NCI-H2196 (cell line): ENCODE measurements at regions not wholly inside any gene's neighbourhood (a gene's known extent, or its start where the extent isn't known, plus 50 kb on each side); places are given as distances from the start of the nearest gene placed in this dataset.
"Not testable (repeated sequence)": the region's sequence is repeated elsewhere in the genome, so short reads cannot be mapped to it uniquely, and the experiment has no call there.

Experiments used
- DNase-seq: peaks from one replicate; lab custom pipeline; 2025; ENCODE audit not compliant: unreplicated experiment; lab: John Stamatoyannopoulos, UW

- DNase-seq = no peak
Observed at GRCh38 chr1:34366875-34367624, 190.3 kb downstream of the C1orf94 start.

- DNase-seq = no peak
Observed at GRCh38 chr1:34367954-34368353, 191.2 kb downstream of the C1orf94 start.

- DNase-seq = no peak
Observed at GRCh38 chr1:34369701-34370455, 193.2 kb downstream of the C1orf94 start.

- no peak for DNase-seq
Observed at GRCh38 chr1:34370748-34371147, 194.0 kb downstream of the C1orf94 start.

GRCh38 chr1:34371179-34371578, 194.5 kb downstream of the C1orf94 start:
- DNase-seq = not testable (repeated sequence)

- DNase-seq = no peak
Observed at GRCh38 chr1:34371829-34372532, 195.3 kb downstream of the C1orf94 start.

- no peak for DNase-seq
Observed at GRCh38 chr1:34372891-34373290, 196.2 kb downstream of the C1orf94 start.

GRCh38 chr1:34373912-34374311, 197.2 kb downstream of the C1orf94 start:
- no peak for DNase-seq

- DNase-seq = no peak
Observed at GRCh38 chr1:34376531-34376930, 199.8 kb downstream of the C1orf94 start.

GRCh38 chr1:34378968-34379856, 202.5 kb downstream of the C1orf94 start:
- DNase-seq = no peak

GRCh38 chr1:34379911-34380310, 203.2 kb downstream of the C1orf94 start:
- DNase-seq = no peak

- no peak for DNase-seq
Observed at GRCh38 chr1:34380526-34381124, 203.9 kb downstream of the C1orf94 start.

GRCh38 chr1:34389974-34390373, 213.3 kb downstream of the C1orf94 start:
- DNase-seq = no peak

GRCh38 chr1:34396042-34396441, 219.3 kb downstream of the C1orf94 start:
- DNase-seq = no peak

- DNase-seq = no peak
Observed at GRCh38 chr1:34398241-34398915, 221.7 kb downstream of the C1orf94 start.

- no peak for DNase-seq
Observed at GRCh38 chr1:34398916-34399275, 222.2 kb downstream of the C1orf94 start.

GRCh38 chr1:34400675-34401074, 224.0 kb downstream of the C1orf94 start:
- no peak for DNase-seq

GRCh38 chr1:34403156-34403555, 226.4 kb downstream of the C1orf94 start:
- DNase-seq = no peak

GRCh38 chr1:34404804-34405203, 228.1 kb downstream of the C1orf94 start:
- DNase-seq = no peak
